ENCODE measurements at regions not wholly inside any gene's neighbourhood (a gene's known extent, or its start where the extent isn't known, plus 50 kb on each side); places are given as distances from the start of the nearest gene placed in this dataset.
"Not testable (repeated sequence)": the region's sequence is repeated elsewhere in the genome, so short reads cannot be mapped to it uniquely, and the experiment has no call there.

- in situ Hi-C loops (cut with HindIII; ENCODE audit: low sequenced_read_pairs); H3K4me3 ChIP-seq (ENCODE audit: low read depth, low read length); DNase-seq (ENCODE audit: low read depth): not testable (repeated sequence)
These were observed 66.2 kb upstream of the PAPPA2 start for GRCh38 chr1:176396604-176397395.

GRCh38 chr1:176391621-176392020, 71.4 kb upstream of the PAPPA2 start:
- in situ Hi-C loops (cut with HindIII; ENCODE audit: low sequenced_read_pairs): no loop called here
- H3K4me3 ChIP-seq (ENCODE audit: low read depth, low read length): no peak overlapping the region
- no peak for DNase-seq (ENCODE audit: low read depth)
- no peak for TF ChIP-seq CTCF (IDR thresholded peaks at IDR 0.05; ENCODE audit: low read depth, low read length, missing control alignments)

GRCh38 chr1:176384841-176385240, 78.1 kb upstream of the PAPPA2 start:
- in situ Hi-C loops (cut with HindIII; ENCODE audit: low sequenced_read_pairs): no loop called here
- H3K4me3 ChIP-seq (ENCODE audit: low read depth, low read length): no peak overlapping the region
- DNase-seq (ENCODE audit: low read depth): no peak
- TF ChIP-seq CTCF (IDR thresholded peaks at IDR 0.05; ENCODE audit: low read depth, low read length, missing control alignments): no peak

- H3K4me3 ChIP-seq (ENCODE audit: low read depth, low read length): no peak overlapping the region
- no peak for TF ChIP-seq CTCF (IDR thresholded peaks at IDR 0.05; ENCODE audit: low read depth, low read length, missing control alignments)
- no peak for DNase-seq (ENCODE audit: low read depth)
- in situ Hi-C loops (cut with HindIII; ENCODE audit: low sequenced_read_pairs): no loop called here
These were observed 80.8 kb upstream of the PAPPA2 start for GRCh38 chr1:176382163-176382562.

- in situ Hi-C loops (cut with HindIII; ENCODE audit: low sequenced_read_pairs): no loop called here
- H3K4me3 ChIP-seq (ENCODE audit: low read depth, low read length): no peak overlapping the region
- no peak for TF ChIP-seq CTCF (IDR thresholded peaks at IDR 0.05; ENCODE audit: low read depth, low read length, missing control alignments)
- no peak for DNase-seq (ENCODE audit: low read depth)
These were observed 83.2 kb upstream of the PAPPA2 start for GRCh38 chr1:176379626-176380339.

- no peak overlapping the region for H3K4me3 ChIP-seq (ENCODE audit: low read depth, low read length)
- peak; percentile 94 for TF ChIP-seq CTCF (IDR thresholded peaks at IDR 0.05; ENCODE audit: low read depth, low read length, missing control alignments)
- in situ Hi-C loops (cut with HindIII; ENCODE audit: low sequenced_read_pairs): no loop called here
- DNase-seq (ENCODE audit: low read depth): peak; percentile 58
These were observed 87.9 kb upstream of the PAPPA2 start for GRCh38 chr1:176374967-176375569.

Data from astrocyte of the cerebellum (primary cell).